ENCODE measurements at regions not wholly inside any gene's neighbourhood (a gene's known extent, or its start where the extent isn't known, plus 50 kb on each side); places are given as distances from the start of the nearest gene placed in this dataset.

GRCh38 chr11:119940401-119940976 lies 197.4 kb downstream of the TRIM29 start:
- TF ChIP-seq ZC3H4 (CRISPR knock-in tag; IDR thresholded peaks at IDR 0.05; ENCODE audit: borderline replicate concordance) (no peak), ZNF710 (CRISPR knock-in tag; IDR thresholded peaks at IDR 0.05; ENCODE audit: borderline replicate concordance) (no peak), CTCF (CRISPR knock-in tag; IDR thresholded peaks at IDR 0.05) (no peak), TMF1 (CRISPR knock-in tag; IDR thresholded peaks at IDR 0.05; ENCODE audit: low read depth) (no peak), GZF1 (CRISPR knock-in tag; IDR thresholded peaks at IDR 0.05) (no peak), ZNF318 (CRISPR knock-in tag; IDR thresholded peaks at IDR 0.05) (no peak), POLR2A (IDR thresholded peaks at IDR 0.05; ENCODE audit: insufficient read depth in 1 of 2, low read depth in 2 of 2, low read length in 2 of 2) (no peak), ETV6 (CRISPR knock-in tag; conservative IDR thresholded peaks at IDR 0.05) (no peak), EP300 (IDR thresholded peaks at IDR 0.05; ENCODE audit: low read depth in 2 of 2, low read length in 2 of 2) (no peak), EP300 (CRISPR knock-in tag; IDR thresholded peaks at IDR 0.05; ENCODE audit: borderline replicate concordance) (no peak), ZNF543 (CRISPR knock-in tag; IDR thresholded peaks at IDR 0.05) (no peak), ZNF678 (CRISPR knock-in tag; IDR thresholded peaks at IDR 0.05) (no peak)

Data from HepG2 (cell line).